K562 (cell line): ENCODE measurements at regions not wholly inside any gene's neighbourhood (a gene's known extent, or its start where the extent isn't known, plus 50 kb on each side); places are given as distances from the start of the nearest gene placed in this dataset.

Experiments
- ATAC-seq: fragments of 200-7000 bp; cut with Tn5 transposase; 3 replicates; pipeline ENCODE4 v1.9.1; 2020; ENCODE audit warnings: moderate library complexity
- BruUV-seq: library from RNA; stranded (reverse); fragments of 400-500 nt; replicated peaks from 2 replicates; lab custom pipeline; 2021; lab: Mats Ljungman, UMichigan
- CTCF ChIA-PET: fragments of 300-600 bp; formaldehyde crosslinking; extraction: SDS; loops from one replicate; lab custom pipeline; 2021; ENCODE audit warnings: low intra/inter-chr PET ratio; lab: Yijun Ruan, JAX
- POLR2A ChIA-PET: fragments of 300-600, 350-650 bp; sonication (Branson Sonifier 250); formaldehyde crosslinking; extraction: SDS; loops from one replicate; lab custom pipeline; 2021; ENCODE audit warnings: antibody characterized with exemption, inconsistent platforms; lab: Yijun Ruan, JAX
- DNase-seq, 4 experiments: peaks; one replicate each; pipeline versions ENCODE4 v3.0.0 to v3.0.0-alpha.2; 2011 to 2018; ENCODE audit warnings: low spot score in 3 of 4, mixed read lengths in 3 of 4; ENCODE audit errors: extremely low read depth in 1 of 4
- FAIRE-seq: peaks from 2 replicates; lab custom pipeline; 2011; peaks lifted over from hg19 to GRCh38; lab: Jason Lieb, UNC
- H2AFZ ChIP-seq: 2 replicates; pipeline ENCODE4 v1.6.0; 2011; ENCODE audit warnings: low read depth, low read length, control low read depth, inconsistent platforms
- H3K27ac ChIP-seq: fragments of 200-600 bp; 3 replicates; pipeline ENCODE4 v1.8.0; 2011; ENCODE audit warnings: low read depth, mild to moderate bottlenecking, control low read depth, inconsistent platforms, low read length, moderate library complexity, mixed read lengths; ENCODE audit errors: extremely low read depth
- H3K27me3 ChIP-seq, 2 experiments: fragments of 300-600 bp in 1 of 2; 2 replicates in 1 of 2; 3 replicates in 1 of 2; pipeline versions ENCODE4 v1.6.0 to v1.8.0; 2011; ENCODE audit warnings: inconsistent platforms in 2 of 2, low read length in 2 of 2, mild to moderate bottlenecking in 1 of 2, mixed read lengths in 1 of 2, moderate library complexity in 1 of 2; ENCODE audit not compliant: control insufficient read depth in 2 of 2, insufficient read depth in 2 of 2
- H3K36me3 ChIP-seq: fragments of 300-600 bp; 3 replicates; pipeline ENCODE4 v1.8.0; 2011; ENCODE audit warnings: mild to moderate bottlenecking, low read length, inconsistent platforms; ENCODE audit not compliant: control insufficient read depth, insufficient read depth
- H3K4me1 ChIP-seq, 2 experiments: fragments of 200-600 bp in 1 of 2; replicated peaks in 1 of 2; 2 replicates in 1 of 2; 3 replicates in 1 of 2; pipeline versions ENCODE4 v1.5.1 to v1.8.0; 2011; ENCODE audit warnings: inconsistent platforms in 2 of 2, low read length in 2 of 2, mild to moderate bottlenecking in 1 of 2, mixed read lengths in 1 of 2, moderate library complexity in 1 of 2; ENCODE audit not compliant: control insufficient read depth in 2 of 2, insufficient read depth in 2 of 2
- H3K4me2 ChIP-seq: 2 replicates; pipeline ENCODE4 v1.6.1; 2011; ENCODE audit warnings: low read length, control low read depth, inconsistent platforms, mixed read lengths; ENCODE audit not compliant: insufficient read depth
- H3K4me3 ChIP-seq: fragments of 200-600 bp; sonication (generic), shearing (Covaris generic); 2 replicates; pipeline ENCODE4 v1.5.1; 2016; ENCODE audit warnings: control low read depth, inconsistent platforms
- H3K79me2 ChIP-seq: fragments of 200-600 bp; 3 replicates; pipeline ENCODE4 v1.8.0; 2011; ENCODE audit warnings: low read length, inconsistent platforms; ENCODE audit not compliant: control insufficient read depth, insufficient read depth
- H3K9ac ChIP-seq, 2 experiments: 2 replicates each; pipeline versions ENCODE4 v1.6.0 to v1.6.1; 2011; ENCODE audit warnings: low read depth in 2 of 2, low read length in 2 of 2, control low read depth in 1 of 2, inconsistent platforms in 1 of 2, mild to moderate bottlenecking in 1 of 2, mixed read lengths in 1 of 2; ENCODE audit not compliant: insufficient read depth in 1 of 2
- H3K9me1 ChIP-seq: one replicate; pipeline ENCODE4 v1.6.0; 2011; ENCODE audit warnings: inconsistent platforms, mild to moderate bottlenecking, low read length, moderate library complexity; ENCODE audit not compliant: control insufficient read depth, insufficient read depth
- H3K9me3 ChIP-seq: replicated peaks from 2 replicates; pipeline ENCODE4 v1.5.1; 2011; ENCODE audit warnings: low read depth, low read length, inconsistent platforms; ENCODE audit not compliant: control insufficient read depth, insufficient read depth
- H4K20me1 ChIP-seq: replicated peaks from 2 replicates; pipeline ENCODE4 v1.6.1; 2011; ENCODE audit warnings: low read length, inconsistent platforms, mixed read lengths; ENCODE audit not compliant: control insufficient read depth, insufficient read depth
- CREB1 ChIP-seq, 2 experiments: sonication (generic) in 1 of 2; formaldehyde crosslinking in 1 of 2; IDR thresholded peaks; 2 replicates each; pipeline versions ENCODE4 v1.6.1 to v1.8.0; 2012 to 2022; ENCODE audit warnings: inconsistent platforms in 1 of 2, mild to moderate bottlenecking in 1 of 2, missing genetic modification reagents in 1 of 2, moderate library complexity in 1 of 2
- CTBP1 ChIP-seq: fragments of 450-650 bp; IDR thresholded peaks from 2 replicates; pipeline ENCODE4 v1.6.1; 2016; ENCODE audit warnings: borderline replicate concordance
- FOXJ2 ChIP-seq: fragments of 200-800 bp; sonication (Bioruptor generic); IDR thresholded peaks from 2 replicates; pipeline ENCODE4 v1.6.1; 2016; ENCODE audit warnings: missing genetic modification characterization, missing compliant biosample characterization
- ILK ChIP-seq: fragments of 450-650 bp; IDR thresholded peaks from 2 replicates; pipeline ENCODE4 v1.6.1; 2016; ENCODE audit warnings: missing genetic modification characterization, low read depth, mild to moderate bottlenecking, missing compliant biosample characterization, moderate library complexity, borderline replicate concordance
- KAT7 ChIP-seq: sonication (generic); formaldehyde crosslinking; IDR thresholded peaks from 2 replicates; pipeline ENCODE4 v1.8.0; 2022; ENCODE audit warnings: missing genetic modification reagents, mild to moderate bottlenecking, borderline replicate concordance
- KDM2B ChIP-seq: fragments of 250-450 bp; sonication (Bioruptor Pico); IDR thresholded peaks from 2 replicates; pipeline ENCODE4 v1.8.0; 2021; ENCODE audit warnings: mild to moderate bottlenecking, moderate library complexity
- PCBP2 ChIP-seq: fragments of 200-400 bp; formaldehyde crosslinking; IDR thresholded peaks from 2 replicates; pipeline ENCODE4 v1.6.1; 2018; ENCODE audit warnings: low read length, low read depth, mild to moderate bottlenecking, moderate library complexity; ENCODE audit not compliant: poor library complexity, severe bottlenecking
- PHF20 ChIP-seq: fragments of 450-650 bp; IDR thresholded peaks from 2 replicates; pipeline ENCODE4 v1.6.1; 2018; ENCODE audit not compliant: partially characterized antibody
- SMAD1 ChIP-seq: fragments of 150-350 bp; IDR thresholded peaks from 2 replicates; pipeline ENCODE4 v1.6.1; 2014; ENCODE audit warnings: low read length, low read depth; ENCODE audit not compliant: partially characterized antibody
- SNIP1 ChIP-seq: fragments of 450-650 bp; IDR thresholded peaks from 2 replicates; pipeline ENCODE4 v1.7.1; 2017; ENCODE audit warnings: low read depth, mild to moderate bottlenecking
- TRIM24 ChIP-seq, 2 experiments: fragments of 450-650 bp; IDR thresholded peaks; 2 replicates each; pipeline ENCODE4 v1.6.1; 2016
- VEZF1 ChIP-seq: fragments of 200-800 bp; sonication (Bioruptor generic); IDR thresholded peaks from 2 replicates; pipeline ENCODE4 v1.6.1; 2017; ENCODE audit warnings: missing genetic modification characterization, missing compliant biosample characterization
- XRCC4 ChIP-seq: IDR thresholded peaks from one replicate; pipeline ENCODE4 v1.6.1; 2011; ENCODE audit not compliant: insufficient read depth, insufficient read length; ENCODE audit errors: extremely low read depth
- ZNF212 ChIP-seq: fragments of 450-650 bp; formaldehyde crosslinking; IDR thresholded peaks from 2 replicates; pipeline ENCODE4 v1.4.0; 2020; ENCODE audit warnings: mild to moderate bottlenecking
- ZNF23 ChIP-seq: fragments of 250-450 bp; sonication (Bioruptor Pico); IDR thresholded peaks from 2 replicates; pipeline ENCODE4 v1.4.0; 2020; ENCODE audit warnings: mild to moderate bottlenecking
- WGBS: fragments of 100-300 bp; shearing (Covaris generic); methylation state at CpG from one replicate; pipeline ENCODE4 v1.1.6; 2016; ENCODE audit warnings: low coverage, mixed read lengths; ENCODE audit not compliant: insufficient coverage; ENCODE audit errors: missing lambda C conversion rate; 5-methylcytosine and 5-hydroxymethylcytosine counted together
- in situ Hi-C: fragments of 300-500 bp; cut with MboI; formaldehyde crosslinking; loops from 4 replicates; pipeline ENCODE4 v1.15.0; 2018; ENCODE audit warnings: inconsistent platforms, mixed read lengths
- intact Hi-C: fragments of 100-400 bp; cut with micrococcal nuclease; formaldehyde crosslinking; loops from 2 replicates; pipeline ENCODE4 v1.14.2; 2022

GRCh38 chr11:122028036-122028435 lies 88.0 kb downstream of the BLID start:
- TF ChIP-seq KAT7, result no peak
- TF ChIP-seq CTBP1, result no peak
- TF ChIP-seq KDM2B (CRISPR knock-in tag), result no peak
- TF ChIP-seq SNIP1, result no peak
- TF ChIP-seq ZNF23 (CRISPR knock-in tag), result no peak
- TF ChIP-seq ZNF212 (CRISPR knock-in tag), result no peak
- TF ChIP-seq ILK (tag), result no peak
- TF ChIP-seq FOXJ2 (tag), result no peak
- no peak for TF ChIP-seq XRCC4
- TF ChIP-seq PCBP2, result no peak
- TF ChIP-seq VEZF1 (CRISPR knock-in tag), result no peak
- no peak for TF ChIP-seq PHF20
- TF ChIP-seq SMAD1, result no peak
- TF ChIP-seq CREB1 (IDR thresholded peaks at IDR 0.05), result no peak
- no peak for TF ChIP-seq CREB1 (CRISPR knock-in tag; IDR thresholded peaks at IDR 0.05)
- no peak for TF ChIP-seq TRIM24 (IDR thresholded peaks at IDR 0.05)
- ChIA-PET POLR2A (no interaction called here), CTCF (no interaction called here)
- no TSS peak for BruUV-seq
- 0% methylated on average over 2 of the region's 2 CpGs for WGBS
- Histone ChIP-seq H3K79me2 (no peaks in the 10 kb centered on the region), H3K36me3 (no peaks in the 10 kb centered on the region), H4K20me1 (no peaks in the 10 kb centered on the region), H2AFZ (no peak overlapping the region), H3K27ac (no peak overlapping the region), H3K9me1 (no peaks in the 10 kb centered on the region), H3K9me3 (no peaks in the 10 kb centered on the region), H3K9ac (no peak overlapping the region), H3K4me1 (no peaks in the 10 kb centered on the region), H3K4me2 (no peak overlapping the region), H3K4me3 (no peak overlapping the region), H3K27me3 (no peaks in the 10 kb centered on the region)
- no peak for FAIRE-seq
- no peak for DNase-seq
- ATAC-seq, result no peak
- intact Hi-C loops (no loop called here), in situ Hi-C loops (no loop called here)
